WTC11 (cell line): ENCODE measurements at regions not wholly inside any gene's neighbourhood (a gene's known extent, or its start where the extent isn't known, plus 50 kb on each side); places are given as distances from the start of the nearest gene placed in this dataset.
"Not testable (repeated sequence)": the region's sequence is repeated elsewhere in the genome, so short reads cannot be mapped to it uniquely, and the experiment has no call there.

Experiments used
- ATAC-seq: fragments of 200-7000 bp; cut with Tn5 transposase; 2 replicates; pipeline ENCODE4 v1.10.0; 2021; ENCODE audit warnings: mild to moderate bottlenecking, moderate library complexity
- CTCF ChIA-PET: fragments of 300-600 bp; sonication (Branson Sonifier 250); formaldehyde crosslinking; loops from one replicate; lab custom pipeline; 2021; ENCODE audit warnings: antibody characterized with exemption; lab: Charles Lee
- POLR2A ChIA-PET: fragments of 350-600 bp; sonication (Branson Sonifier 250); formaldehyde crosslinking; loops from one replicate; lab custom pipeline; 2021; ENCODE audit warnings: antibody characterized with exemption; lab: Charles Lee
- DNase-seq: peaks from one replicate; pipeline ENCODE4 v3.0.0; 2021; ENCODE audit warnings: low spot score
- H3K27ac Mint-ChIP-seq: 2 replicates; pipeline ENCODE4 v1.8.0; 2021; ENCODE audit warnings: mixed read lengths
- H3K27me3 Mint-ChIP-seq: 2 replicates; pipeline ENCODE4 v1.8.0; 2021; ENCODE audit warnings: low read depth, mild to moderate bottlenecking, moderate library complexity, mixed read lengths
- H3K36me3 Mint-ChIP-seq: 2 replicates; pipeline ENCODE4 v1.8.0; 2021; ENCODE audit warnings: mixed read lengths
- H3K4me1 Mint-ChIP-seq: 2 replicates; pipeline ENCODE4 v1.8.0; 2022; ENCODE audit warnings: mixed read lengths
- H3K4me3 Mint-ChIP-seq: 2 replicates; pipeline ENCODE4 v1.8.0; 2021; ENCODE audit warnings: mild to moderate bottlenecking, moderate library complexity, mixed read lengths
- H3K9me3 Mint-ChIP-seq: 2 replicates; pipeline ENCODE4 v1.8.0; 2021; ENCODE audit warnings: mixed read lengths
- ELF4 ChIP-seq: sonication (generic); formaldehyde crosslinking; IDR thresholded peaks from 2 replicates; pipeline ENCODE4 v1.8.1; 2022; ENCODE audit warnings: low read depth, mild to moderate bottlenecking, moderate library complexity, missing genetic modification reagents
- GABPB1 ChIP-seq: sonication (generic); formaldehyde crosslinking; IDR thresholded peaks from 2 replicates; pipeline ENCODE4 v1.8.1; 2023; ENCODE audit warnings: mild to moderate bottlenecking, missing genetic modification reagents
- IRF2 ChIP-seq: sonication (generic); formaldehyde crosslinking; IDR thresholded peaks from 2 replicates; pipeline ENCODE4 v1.8.0; 2022; ENCODE audit warnings: low read depth, missing genetic modification reagents, borderline replicate concordance
- ZNF317 ChIP-seq: sonication (generic); formaldehyde crosslinking; IDR thresholded peaks from 2 replicates; pipeline ENCODE4 v1.8.1; 2023; ENCODE audit warnings: low read depth, mild to moderate bottlenecking, moderate library complexity, missing genetic modification reagents, borderline replicate concordance
- ZNF416 ChIP-seq: fragments of 250-450 bp; sonication (Bioruptor Pico); IDR thresholded peaks from 2 replicates; pipeline ENCODE4 v1.9.0; 2021; ENCODE audit warnings: mild to moderate bottlenecking, inconsistent platforms
- TF ChIP-seq, protein P1 (sequence below): fragments of 200-600 bp; IDR thresholded peaks from 2 replicates; pipeline ENCODE4 v1.8.0; 2022; ENCODE audit warnings: antibody characterized with exemption
- TF ChIP-seq, protein P2 (sequence below): sonication (generic); formaldehyde crosslinking; IDR thresholded peaks from 2 replicates; pipeline ENCODE4 v1.8.0; 2022; ENCODE audit warnings: mild to moderate bottlenecking, missing genetic modification reagents
- TF ChIP-seq, protein P3 (sequence below): sonication (generic); formaldehyde crosslinking; IDR thresholded peaks from 2 replicates; pipeline ENCODE4 v1.8.1; 2023; ENCODE audit warnings: mild to moderate bottlenecking, missing genetic modification reagents, moderate library complexity

DNA sequence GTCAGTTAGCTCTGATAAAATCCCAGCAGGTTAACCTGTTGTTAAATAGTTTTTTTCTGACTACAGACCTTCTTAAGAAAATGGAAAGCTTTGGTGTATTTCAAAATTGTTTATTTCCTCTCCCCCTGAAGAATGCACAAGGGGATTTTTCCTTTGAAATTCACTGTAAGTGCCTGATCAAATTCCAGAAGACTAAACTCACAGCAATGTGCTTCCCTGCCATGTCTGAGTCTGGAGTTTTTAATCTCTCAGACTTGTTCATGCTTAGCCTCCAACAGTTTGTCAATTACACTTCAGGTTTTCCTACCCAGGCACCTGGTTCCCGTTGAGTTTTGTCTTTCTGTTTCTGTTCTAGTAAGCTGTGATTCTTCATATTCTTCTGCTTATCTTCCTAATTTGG is 961.6 kb upstream of the CDH18 start (continued):
- TF ChIP-seq ZNF317 (no peak), ZNF416 (CRISPR knock-in tag) (no peak), IRF2 (CRISPR knock-in tag) (no peak), GABPB1 (CRISPR knock-in tag) (no peak), ELF4 (CRISPR knock-in tag) (no peak)
- TF ChIP-seq, protein P1, sequence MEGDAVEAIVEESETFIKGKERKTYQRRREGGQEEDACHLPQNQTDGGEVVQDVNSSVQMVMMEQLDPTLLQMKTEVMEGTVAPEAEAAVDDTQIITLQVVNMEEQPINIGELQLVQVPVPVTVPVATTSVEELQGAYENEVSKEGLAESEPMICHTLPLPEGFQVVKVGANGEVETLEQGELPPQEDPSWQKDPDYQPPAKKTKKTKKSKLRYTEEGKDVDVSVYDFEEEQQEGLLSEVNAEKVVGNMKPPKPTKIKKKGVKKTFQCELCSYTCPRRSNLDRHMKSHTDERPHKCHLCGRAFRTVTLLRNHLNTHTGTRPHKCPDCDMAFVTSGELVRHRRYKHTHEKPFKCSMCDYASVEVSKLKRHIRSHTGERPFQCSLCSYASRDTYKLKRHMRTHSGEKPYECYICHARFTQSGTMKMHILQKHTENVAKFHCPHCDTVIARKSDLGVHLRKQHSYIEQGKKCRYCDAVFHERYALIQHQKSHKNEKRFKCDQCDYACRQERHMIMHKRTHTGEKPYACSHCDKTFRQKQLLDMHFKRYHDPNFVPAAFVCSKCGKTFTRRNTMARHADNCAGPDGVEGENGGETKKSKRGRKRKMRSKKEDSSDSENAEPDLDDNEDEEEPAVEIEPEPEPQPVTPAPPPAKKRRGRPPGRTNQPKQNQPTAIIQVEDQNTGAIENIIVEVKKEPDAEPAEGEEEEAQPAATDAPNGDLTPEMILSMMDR = no peak
- TF ChIP-seq, protein P2, sequence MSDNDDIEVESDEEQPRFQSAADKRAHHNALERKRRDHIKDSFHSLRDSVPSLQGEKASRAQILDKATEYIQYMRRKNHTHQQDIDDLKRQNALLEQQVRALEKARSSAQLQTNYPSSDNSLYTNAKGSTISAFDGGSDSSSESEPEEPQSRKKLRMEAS (CRISPR knock-in tag) = no peak
- TF ChIP-seq, protein P3, sequence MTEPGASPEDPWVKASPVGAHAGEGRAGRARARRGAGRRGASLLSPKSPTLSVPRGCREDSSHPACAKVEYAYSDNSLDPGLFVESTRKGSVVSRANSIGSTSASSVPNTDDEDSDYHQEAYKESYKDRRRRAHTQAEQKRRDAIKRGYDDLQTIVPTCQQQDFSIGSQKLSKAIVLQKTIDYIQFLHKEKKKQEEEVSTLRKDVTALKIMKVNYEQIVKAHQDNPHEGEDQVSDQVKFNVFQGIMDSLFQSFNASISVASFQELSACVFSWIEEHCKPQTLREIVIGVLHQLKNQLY (CRISPR knock-in tag) = no peak
- TF ChIP-seq, all 79 proteins: peak for 0

DNA sequence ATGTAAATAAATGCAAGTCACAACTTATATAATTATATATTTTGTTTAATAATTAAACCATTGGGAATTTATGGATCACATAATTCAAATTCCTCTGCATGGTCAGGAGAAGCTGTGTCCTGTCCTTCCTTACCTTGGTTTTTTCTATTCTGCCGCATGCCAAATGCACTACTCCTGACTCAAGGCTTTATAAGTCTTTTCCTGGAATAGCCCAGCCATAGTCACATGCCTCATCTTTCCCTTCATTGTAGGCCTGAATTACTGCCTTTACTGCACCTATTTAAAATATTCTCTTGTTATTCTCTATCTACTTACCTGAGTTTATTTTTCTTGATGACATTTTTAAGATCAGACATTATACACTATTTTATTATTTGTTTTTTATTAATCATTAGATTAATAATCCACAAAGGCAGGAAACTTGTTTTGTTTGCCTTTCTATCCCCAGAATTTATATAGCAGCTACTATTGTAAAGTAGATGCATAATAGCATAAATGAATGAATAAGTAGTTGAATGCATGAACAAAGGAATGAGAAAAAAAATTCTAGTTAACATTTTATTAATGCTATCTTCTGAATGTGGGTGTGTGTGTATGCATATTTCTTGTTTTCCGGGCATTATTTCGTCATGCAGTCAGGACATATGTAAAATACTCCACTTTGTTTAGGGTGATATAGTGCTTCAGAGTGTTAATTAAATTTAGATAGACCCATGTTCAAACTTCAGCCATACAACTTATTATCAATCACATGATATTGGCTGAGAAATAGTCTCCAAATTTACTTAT is 955.4 kb upstream of the CDH18 start:
- POLR2A ChIA-PET, ATAC-seq, CTCF ChIA-PET, H3K9me3 Mint-ChIP-seq, H3K27ac Mint-ChIP-seq, H3K36me3 Mint-ChIP-seq, H3K4me1 Mint-ChIP-seq, DNase-seq, H3K4me3 Mint-ChIP-seq, H3K27me3 Mint-ChIP-seq: not testable (repeated sequence)

DNA sequence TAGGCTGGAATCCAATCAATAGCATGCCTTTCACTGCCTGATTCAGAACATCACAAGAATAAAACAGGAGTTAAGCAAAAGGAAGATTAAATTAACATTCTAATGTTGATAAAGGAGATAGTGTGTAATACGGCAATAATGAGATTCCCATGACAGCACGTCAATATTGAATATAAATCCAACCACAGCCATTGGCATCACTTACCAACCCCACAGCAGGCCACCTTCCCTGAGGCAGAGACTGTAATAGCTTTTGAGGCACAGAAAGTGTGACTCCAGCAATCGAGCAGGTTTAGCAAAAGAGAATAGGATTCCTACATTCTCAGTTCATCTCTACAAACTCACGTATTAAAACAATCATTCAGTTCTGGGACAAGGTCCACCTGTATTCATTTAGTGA is 954.6 kb upstream of the CDH18 start:
- H3K4me1 Mint-ChIP-seq = not testable (repeated sequence)

DNA sequence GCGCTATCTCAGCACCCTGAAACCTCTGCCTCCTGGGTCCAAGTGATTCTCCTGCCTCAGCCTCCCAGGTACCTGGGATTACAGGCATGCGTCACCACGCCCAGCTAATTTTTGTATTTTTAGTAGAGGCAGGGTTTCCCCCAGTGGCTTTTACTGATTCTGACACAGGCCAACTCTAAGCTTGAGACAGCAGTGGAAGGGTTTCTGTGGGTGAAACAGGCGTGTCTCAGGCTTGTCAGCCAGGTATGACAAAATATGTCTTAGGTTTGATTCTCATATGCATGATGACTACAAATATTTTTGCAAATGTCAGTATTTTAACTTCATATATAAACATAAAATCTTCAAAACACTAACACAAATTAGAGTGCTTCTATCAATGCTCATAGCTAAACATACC is 952.8 kb upstream of the CDH18 start:
- DNase-seq, H3K4me3 Mint-ChIP-seq, H3K27ac Mint-ChIP-seq, POLR2A ChIA-PET, H3K27me3 Mint-ChIP-seq, H3K4me1 Mint-ChIP-seq, ATAC-seq, CTCF ChIA-PET, H3K36me3 Mint-ChIP-seq, H3K9me3 Mint-ChIP-seq: not testable (repeated sequence)

More for the DNA sequence above, 954.6 kb upstream of the CDH18 start:
- POLR2A ChIA-PET, ATAC-seq, H3K9me3 Mint-ChIP-seq, H3K27ac Mint-ChIP-seq, DNase-seq, H3K4me3 Mint-ChIP-seq, H3K27me3 Mint-ChIP-seq, CTCF ChIA-PET, H3K36me3 Mint-ChIP-seq: not testable (repeated sequence)

DNA sequence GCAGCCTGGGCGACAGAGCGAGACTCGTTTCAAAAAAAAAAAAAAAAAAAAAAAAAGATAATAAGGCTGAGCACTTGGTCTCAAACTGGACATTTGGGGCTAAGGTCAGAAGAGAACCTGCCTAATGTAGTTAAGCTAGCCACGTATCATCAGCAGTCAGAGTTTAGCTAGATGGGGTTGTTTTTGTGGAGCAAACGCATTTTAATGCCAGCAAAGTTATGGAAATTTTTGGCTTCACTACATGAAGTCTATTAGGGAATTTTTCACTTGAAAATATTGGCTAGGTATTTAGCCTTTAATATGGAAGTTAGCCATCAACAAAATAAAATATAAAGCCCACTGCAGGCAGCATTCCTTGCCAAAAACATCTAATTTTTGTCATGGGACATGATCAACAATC is 902.9 kb upstream of the CDH18 start:
- ATAC-seq, H3K27me3 Mint-ChIP-seq, DNase-seq, POLR2A ChIA-PET, H3K4me1 Mint-ChIP-seq, H3K27ac Mint-ChIP-seq, CTCF ChIA-PET, H3K4me3 Mint-ChIP-seq: not testable (repeated sequence)
- H3K36me3 Mint-ChIP-seq = peaks cover 13% of the 10 kb centered on the region
- H3K9me3 Mint-ChIP-seq = peaks cover 47% of the 10 kb centered on the region

DNA sequence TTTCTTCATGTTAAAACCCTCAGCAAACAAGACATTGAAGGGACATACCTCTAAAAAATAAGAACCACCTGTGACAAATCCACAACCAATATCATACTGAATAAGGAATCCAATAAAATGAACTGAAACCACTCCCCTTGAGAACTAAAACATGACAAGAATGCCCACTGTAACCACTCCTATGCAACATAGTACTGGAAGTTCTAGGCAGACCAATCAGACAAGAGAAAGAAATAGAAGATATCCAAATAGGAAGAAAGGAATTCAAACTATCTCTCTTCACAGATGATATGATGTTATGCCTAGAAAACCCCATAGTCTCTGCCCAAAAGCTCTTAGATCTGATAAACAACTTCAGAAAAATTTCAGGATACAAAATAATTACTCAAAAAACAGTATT is 887.7 kb upstream of the CDH18 start:
- CTCF ChIA-PET = not testable (repeated sequence)

DNA sequence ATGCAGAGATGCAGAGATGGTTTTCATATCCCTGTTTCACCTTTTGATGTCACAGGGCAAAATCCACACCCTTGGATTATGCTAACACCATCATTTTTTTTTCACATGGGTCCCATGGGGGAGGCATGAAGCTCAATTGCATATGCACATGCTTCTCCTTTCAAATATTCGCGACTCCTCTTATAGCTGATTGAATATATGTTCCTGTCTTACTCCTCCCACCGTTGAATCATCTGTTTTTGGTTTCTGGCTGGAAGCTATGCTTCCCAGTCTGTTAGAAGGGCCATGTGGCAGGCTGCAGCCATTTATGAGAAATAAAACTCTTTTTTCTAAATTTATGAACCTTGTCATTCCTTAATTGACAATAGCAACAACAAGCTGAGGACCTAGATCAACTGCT is 877.9 kb upstream of the CDH18 start:
- POLR2A ChIA-PET, H3K27me3 Mint-ChIP-seq, DNase-seq, ATAC-seq, H3K9me3 Mint-ChIP-seq, H3K27ac Mint-ChIP-seq, H3K36me3 Mint-ChIP-seq, H3K4me3 Mint-ChIP-seq, CTCF ChIA-PET: not testable (repeated sequence)
- H3K4me1 Mint-ChIP-seq = peaks cover 13% of the 10 kb centered on the region

More for the DNA sequence above, 887.7 kb upstream of the CDH18 start:
- ATAC-seq, H3K36me3 Mint-ChIP-seq, H3K27ac Mint-ChIP-seq, H3K4me1 Mint-ChIP-seq, H3K4me3 Mint-ChIP-seq, POLR2A ChIA-PET, H3K27me3 Mint-ChIP-seq, H3K9me3 Mint-ChIP-seq, DNase-seq: not testable (repeated sequence)
